Stimulated activated CD8-positive, alpha-beta memory T cell treated with anti-CD3 and anti-CD28 coated beads, Interleukin-4, amount 100 ng/mL, for 24 hours (primary cell): ENCODE measurements at regions not wholly inside any gene's neighbourhood (a gene's known extent, or its start where the extent isn't known, plus 50 kb on each side); places are given as distances from the start of the nearest gene placed in this dataset.
"Not testable (repeated sequence)": the region's sequence is repeated elsewhere in the genome, so short reads cannot be mapped to it uniquely, and the experiment has no call there.

Source experiments
- DNase-seq: peaks from one replicate; pipeline ENCODE4 v3.0.0-alpha.2; 2020; ENCODE audit warnings: low read depth

GRCh38 chr13:89215319-89215718 is 1544.1 kb downstream of the SLITRK5 start:
- DNase-seq = not testable (repeated sequence)

- DNase-seq = no peak
These were observed 1546.6 kb downstream of the SLITRK5 start for GRCh38 chr13:89217813-89218212.

- no peak for DNase-seq
These were observed 1550.5 kb downstream of the SLITRK5 start for GRCh38 chr13:89221557-89222158.

GRCh38 chr13:89227356-89227755 is 1556.2 kb downstream of the SLITRK5 start:
- DNase-seq = no peak

- DNase-seq = no peak
These were observed 1567.3 kb downstream of the SLITRK5 start for GRCh38 chr13:89238496-89238895.

GRCh38 chr13:89239361-89240127 is 1568.4 kb downstream of the SLITRK5 start:
- DNase-seq = no peak

- DNase-seq = no peak
These were observed 1584.8 kb downstream of the SLITRK5 start for GRCh38 chr13:89255844-89256406.

- no peak for DNase-seq
These were observed 1596.6 kb downstream of the SLITRK5 start for GRCh38 chr13:89267734-89268133.

GRCh38 chr13:89269737-89270136 is 1598.6 kb downstream of the SLITRK5 start:
- DNase-seq = no peak

- DNase-seq = no peak
These were observed 1599.6 kb downstream of the SLITRK5 start for GRCh38 chr13:89270736-89271135.

- DNase-seq = no peak
These were observed 1608.2 kb downstream of the SLITRK5 start for GRCh38 chr13:89279374-89279773.

GRCh38 chr13:89281331-89281730 is 1610.2 kb downstream of the SLITRK5 start:
- DNase-seq = no peak

GRCh38 chr13:89282241-89282640 is 1611.1 kb downstream of the SLITRK5 start:
- no peak for DNase-seq

- no peak for DNase-seq
These were observed 1616.2 kb downstream of the SLITRK5 start for GRCh38 chr13:89287381-89287780.

GRCh38 chr13:89294115-89294867 is 1623.1 kb downstream of the SLITRK5 start:
- DNase-seq = no peak

- no peak for DNase-seq
These were observed 1636.1 kb downstream of the SLITRK5 start for GRCh38 chr13:89307278-89307677.

- DNase-seq = no peak
These were observed 1639.9 kb downstream of the SLITRK5 start for GRCh38 chr13:89310943-89311672.

- no peak for DNase-seq
These were observed 1644.1 kb downstream of the SLITRK5 start for GRCh38 chr13:89315287-89315686.

- no peak for DNase-seq
These were observed 1651.3 kb downstream of the SLITRK5 start for GRCh38 chr13:89322466-89322865.

- DNase-seq = no peak
These were observed 1653.4 kb downstream of the SLITRK5 start for GRCh38 chr13:89324582-89324981.

- DNase-seq = no peak
These were observed 1672.0 kb downstream of the SLITRK5 start for GRCh38 chr13:89343165-89343564.

GRCh38 chr13:89352384-89352783 is 1681.2 kb downstream of the SLITRK5 start:
- DNase-seq = no peak
